GM21717 (cell line): ENCODE measurements at regions not wholly inside any gene's neighbourhood (a gene's known extent, or its start where the extent isn't known, plus 50 kb on each side); places are given as distances from the start of the nearest gene placed in this dataset.

Source experiments
- ATAC-seq: cut with Tn5 transposase; IDR thresholded peaks from one replicate; pipeline ENCODE4 v1.9.1; 2021; ENCODE audit warnings: mild to moderate bottlenecking, moderate library complexity; ENCODE audit not compliant: unreplicated experiment

DNA sequence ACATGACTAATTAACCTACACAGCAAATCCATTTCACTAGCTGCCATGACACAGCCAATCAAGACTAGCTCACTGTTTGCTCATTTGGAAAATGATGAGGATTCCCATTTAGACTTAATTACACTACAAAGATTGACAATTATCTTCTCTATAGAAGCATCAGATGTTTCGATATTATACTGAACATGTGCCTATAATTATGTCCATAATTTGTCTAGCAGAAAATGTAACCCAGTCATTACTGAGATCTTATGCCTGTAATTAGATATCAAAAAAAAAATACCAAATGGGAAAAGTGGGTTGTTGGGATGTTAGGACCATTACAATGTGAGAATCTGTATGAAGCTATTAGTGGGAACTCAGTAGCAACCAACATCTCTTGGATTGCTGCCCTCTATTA lies 344.2 kb upstream of the MCTP2 start:
- no peak for ATAC-seq

DNA sequence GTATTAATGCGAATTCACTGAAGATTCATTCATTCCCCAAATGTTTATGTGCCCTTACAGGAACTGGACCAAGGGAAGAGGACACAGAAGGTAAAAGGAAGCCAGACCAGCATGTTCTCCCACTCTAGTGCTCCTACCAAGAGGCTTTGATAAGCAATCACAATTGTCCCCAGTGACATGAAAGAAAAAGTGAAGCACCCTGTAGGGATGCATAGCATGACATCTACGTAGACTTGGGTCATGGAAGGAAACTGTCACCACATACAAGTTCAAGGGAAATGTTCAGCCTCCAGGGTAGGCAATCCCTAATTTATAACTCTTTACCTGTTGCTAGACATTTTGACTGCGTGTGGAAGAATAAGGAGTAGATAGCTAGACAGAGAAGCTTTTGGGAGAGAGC lies 348.6 kb upstream of the MCTP2 start:
- no peak for ATAC-seq

DNA sequence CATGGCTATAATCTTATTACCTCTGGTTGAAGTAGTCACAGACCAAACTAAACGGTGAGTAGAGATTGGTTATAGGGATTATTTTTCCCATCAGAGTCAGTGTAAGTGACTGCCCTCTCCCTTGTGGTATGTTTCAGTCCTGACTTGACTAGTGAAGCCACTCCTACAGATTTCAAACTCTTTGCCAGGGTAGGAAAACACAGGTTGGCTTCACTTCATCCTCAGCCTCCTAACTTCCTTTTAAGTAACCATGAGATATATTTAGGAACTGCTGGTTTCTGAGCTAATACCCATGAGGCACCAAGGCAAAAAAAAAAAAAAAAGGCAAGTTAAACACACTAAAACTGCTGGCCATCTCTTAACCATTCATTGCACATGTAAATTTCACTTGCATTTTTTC lies 349.2 kb upstream of the MCTP2 start:
- ATAC-seq, result no peak

DNA sequence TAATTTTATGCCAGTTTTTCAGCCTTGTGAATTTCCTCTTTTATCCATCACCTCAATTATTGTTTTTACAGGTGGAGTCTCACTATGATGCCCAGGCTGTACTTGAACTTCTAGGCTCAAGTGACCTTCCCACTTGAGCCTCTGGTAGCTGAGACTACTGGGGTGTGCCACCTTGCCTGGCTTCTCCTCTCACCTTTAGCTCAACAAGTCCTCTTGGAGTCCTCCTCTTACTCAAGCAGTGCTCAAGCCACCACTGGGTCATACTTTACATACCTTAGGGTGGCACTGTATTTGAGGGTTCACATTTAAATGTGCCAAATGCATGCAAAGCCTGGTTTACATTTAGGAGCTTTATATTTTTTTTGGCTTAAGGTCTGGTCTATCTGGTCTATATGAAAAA lies 350.1 kb upstream of the MCTP2 start:
- no peak for ATAC-seq

DNA sequence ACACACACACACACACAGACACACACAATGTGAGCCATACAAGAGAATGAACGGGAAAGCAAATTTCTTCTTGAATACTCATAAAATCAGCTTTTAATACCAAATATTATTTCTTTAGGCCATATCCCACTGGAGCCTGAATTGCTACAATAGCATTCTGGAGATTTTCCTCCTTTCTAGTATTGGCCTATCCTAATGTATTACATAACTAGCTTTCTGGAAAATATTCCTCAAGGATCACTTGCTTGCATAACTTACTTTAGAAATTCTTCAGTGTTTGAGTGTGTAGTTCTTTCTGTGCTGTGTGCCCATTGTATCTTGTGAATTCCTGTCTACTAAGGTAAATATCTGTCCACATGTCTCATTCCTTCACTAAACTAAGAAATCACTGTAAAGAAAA lies 351.0 kb upstream of the MCTP2 start:
- no peak for ATAC-seq

DNA sequence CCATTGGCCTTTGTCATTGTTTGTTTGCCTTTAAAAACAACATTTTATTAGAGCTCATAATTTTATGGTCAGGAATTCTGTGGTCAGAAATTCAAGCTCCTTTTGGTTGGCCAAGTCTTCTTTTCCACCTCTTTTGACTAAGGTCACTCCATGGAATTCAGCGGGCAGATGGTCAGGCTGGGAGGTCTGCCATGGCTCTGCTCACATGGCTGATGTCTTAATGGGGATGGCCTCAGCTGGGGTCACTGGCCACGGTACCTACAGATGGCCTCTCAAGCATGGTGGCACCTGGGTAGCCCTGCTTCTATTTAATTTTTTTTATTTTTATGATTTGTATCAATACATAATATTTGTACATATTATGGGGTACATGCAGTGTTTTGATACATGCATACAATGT lies 360.8 kb upstream of the MCTP2 start:
- no peak for ATAC-seq

DNA sequence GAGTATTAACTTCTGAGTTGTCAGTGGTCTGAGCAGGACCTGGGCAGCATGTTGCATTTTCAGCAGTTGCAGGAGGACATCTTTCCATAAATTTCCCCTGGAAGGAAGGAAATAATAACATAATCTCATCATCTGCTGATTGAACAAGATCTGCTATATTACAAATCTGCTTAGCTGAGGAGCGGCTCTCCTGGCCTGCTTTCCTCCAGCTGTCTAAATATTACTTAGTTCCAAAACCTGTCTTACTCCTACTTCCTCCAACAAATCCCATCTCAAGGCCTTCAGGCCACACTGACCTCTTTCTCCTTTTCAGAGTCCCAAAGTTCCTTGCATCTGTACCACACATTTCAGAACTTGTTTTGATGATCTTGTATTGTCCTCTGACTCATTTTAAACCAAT lies 364.4 kb upstream of the MCTP2 start:
- ATAC-seq, result no peak

DNA sequence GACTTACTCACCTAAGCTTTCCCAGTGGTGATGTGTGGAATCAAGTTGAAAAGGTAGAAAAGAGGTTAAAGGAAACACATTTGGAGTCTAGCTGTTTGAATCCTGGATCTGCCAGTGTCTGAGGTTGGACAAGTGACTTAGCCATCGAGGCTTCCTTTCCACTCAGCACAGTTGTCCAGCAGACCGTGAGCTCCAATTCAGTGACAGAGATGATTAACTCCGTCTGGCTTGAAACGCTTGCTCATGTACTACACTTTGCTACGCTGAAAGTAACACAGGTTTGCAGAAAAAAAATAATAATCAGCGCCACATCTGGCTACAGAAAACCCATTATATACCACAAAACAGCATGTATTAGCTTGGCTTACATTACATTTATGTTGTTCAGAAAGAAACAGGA lies 364.9 kb upstream of the MCTP2 start:
- ATAC-seq, result no peak

DNA sequence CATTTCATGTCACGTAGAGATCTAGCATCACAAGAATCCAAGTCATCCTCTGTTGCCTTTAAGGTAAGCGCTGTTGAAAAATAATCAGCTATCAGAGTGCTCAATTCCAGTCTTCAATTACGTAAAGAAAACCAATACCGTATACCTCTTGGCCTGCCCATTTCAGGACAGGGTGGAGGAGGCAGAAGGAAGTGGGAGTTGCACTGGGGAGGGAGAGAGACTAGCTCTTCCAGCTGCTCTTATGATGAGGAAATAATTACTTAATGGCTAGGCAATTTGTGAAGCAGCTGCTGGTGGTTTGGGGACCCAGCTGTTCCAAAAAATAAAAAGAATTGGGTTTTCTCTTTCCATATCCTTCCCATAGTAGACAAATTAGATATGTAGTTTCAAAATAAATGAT lies 365.8 kb upstream of the MCTP2 start:
- no peak for ATAC-seq

DNA sequence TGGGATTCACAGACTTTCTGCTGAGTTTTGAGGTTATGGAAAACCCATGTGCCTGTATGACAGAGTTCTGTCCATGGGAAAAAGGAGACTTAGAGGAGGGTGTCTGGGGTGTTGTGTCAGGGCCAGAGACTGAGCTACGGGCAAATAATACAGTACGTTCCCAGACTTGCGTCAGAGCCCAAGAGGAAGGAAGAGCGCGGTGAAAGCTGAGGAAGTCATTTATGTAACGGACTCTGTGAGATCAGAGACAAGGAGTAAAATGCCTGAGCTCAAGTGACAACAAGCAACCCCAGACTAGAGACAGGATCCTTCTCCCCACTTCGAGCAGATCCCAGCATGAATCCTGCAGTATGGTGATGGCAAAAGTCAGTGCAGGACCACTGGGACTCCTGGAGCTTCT lies 368.6 kb upstream of the MCTP2 start:
- no peak for ATAC-seq

DNA sequence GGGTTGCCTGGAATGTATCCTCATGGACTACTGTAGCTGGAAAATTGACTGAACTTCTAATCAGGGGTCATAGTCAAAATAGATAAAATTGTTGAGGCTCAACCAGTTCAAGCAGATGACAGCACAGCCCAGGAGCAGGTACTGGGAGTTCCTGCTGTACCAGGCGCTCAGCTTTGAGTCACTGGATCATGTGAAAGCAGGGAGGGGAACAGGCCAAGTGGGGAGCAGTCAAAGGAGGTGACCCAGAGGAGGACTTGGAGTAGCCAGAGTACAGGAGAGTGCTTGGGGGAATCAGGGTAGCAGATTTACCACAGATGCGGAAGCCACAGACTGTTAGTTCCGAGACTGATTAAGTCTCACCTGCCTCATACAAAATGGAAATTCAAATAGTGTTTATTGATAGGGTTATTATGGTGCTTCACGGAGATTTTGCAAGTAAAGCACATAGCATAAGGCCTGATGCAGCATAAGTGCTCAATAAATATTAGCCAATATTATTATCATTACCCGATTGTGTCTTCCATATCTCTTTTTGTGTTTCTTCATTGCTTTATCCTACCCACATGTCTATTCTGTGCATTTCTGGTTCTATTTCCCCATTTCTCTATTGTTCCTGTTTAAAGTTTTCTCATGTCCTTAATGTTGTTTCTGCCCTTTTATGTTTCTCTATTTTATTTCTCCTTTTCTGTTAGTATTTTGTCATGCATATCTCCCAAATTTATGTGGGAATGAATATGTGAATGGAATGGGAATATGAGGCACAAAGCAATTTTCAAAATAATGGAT lies 369.2 kb upstream of the MCTP2 start:
- no peak for ATAC-seq

DNA sequence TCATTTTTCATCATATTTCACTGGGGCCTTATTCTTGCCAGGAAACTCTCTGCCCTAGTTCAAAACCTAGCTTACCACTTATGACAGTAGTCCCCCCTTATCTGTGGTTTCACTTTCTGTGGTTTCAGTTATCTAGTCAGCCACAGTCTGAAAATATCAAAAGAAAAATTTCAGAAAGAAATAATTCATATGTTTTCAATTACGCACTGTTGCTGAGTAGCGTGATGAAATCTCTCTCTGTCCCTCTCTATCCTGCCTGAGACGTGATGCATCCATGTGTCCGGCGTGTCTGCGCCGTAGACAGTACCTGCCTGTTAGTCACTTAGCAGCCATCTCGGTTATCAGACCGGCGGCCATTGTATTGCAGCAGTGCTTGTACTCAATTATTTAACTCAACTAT lies 369.9 kb upstream of the MCTP2 start:
- ATAC-seq, result peak; percentile 87

DNA sequence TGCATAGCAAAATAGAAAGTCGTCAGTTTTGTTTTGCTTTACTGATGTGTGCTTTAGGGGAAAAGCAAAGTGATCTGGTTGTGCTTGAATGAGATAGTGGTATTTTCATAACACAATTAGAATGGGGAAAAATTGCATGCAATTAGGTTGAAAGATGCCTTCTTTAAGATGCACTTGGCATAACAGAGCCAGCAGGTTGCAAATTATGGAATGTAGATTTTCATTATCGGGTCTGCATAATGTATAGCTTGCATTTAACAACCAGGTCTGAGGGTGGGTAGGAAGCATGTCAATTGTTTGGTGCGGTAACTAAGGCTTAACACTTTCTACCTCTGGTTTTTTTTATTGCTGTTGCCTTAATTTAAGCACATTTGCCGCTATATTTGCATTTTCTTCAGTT lies 370.7 kb upstream of the MCTP2 start:
- ATAC-seq, result no peak

DNA sequence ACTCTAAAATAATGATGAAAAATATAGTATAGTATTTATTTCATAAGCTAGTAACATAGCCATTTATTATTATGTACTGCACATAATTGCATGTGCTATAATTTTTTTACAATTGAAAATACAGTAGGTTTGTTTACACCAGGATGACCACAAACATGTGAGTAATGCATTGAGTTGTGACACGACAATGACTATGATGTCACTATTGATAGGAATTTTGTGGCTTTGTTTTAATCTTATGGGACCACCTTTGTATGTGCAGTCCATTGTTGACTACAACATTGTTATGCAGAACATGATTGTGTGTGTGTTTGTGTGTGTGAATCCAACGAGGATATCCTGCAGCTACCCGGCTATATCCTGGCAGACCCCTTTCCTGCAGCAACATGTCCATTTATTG lies 372.2 kb upstream of the MCTP2 start:
- no peak for ATAC-seq

DNA sequence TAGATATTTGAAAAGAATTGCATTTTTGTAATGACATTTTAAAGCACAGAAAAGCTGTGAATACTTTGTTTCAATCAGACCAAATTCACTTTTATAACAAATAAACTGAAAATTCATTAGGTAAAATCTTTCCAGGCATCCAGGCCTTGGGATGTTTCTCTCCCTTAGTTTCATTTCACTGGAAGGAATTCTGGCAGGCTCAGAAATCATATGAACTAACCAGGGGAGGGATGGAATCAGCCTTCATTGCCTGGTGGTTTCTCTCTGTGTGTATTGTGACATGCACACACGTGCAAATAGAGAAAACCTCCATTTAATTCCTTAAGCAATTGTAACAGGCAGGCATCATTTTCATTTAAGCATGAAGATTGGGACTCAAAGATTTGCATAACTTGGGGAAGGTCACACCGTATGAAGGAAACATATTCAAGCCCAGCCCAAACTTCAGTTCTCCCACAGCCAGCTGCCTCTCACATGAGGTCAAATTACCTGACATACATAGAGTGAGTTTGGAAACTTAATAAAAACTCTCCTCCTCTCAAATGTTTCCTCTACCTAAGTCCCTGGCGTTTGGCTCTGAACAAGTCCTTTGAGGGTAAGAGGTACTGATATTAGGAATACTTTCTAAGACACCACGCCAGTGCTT lies 376.1 kb upstream of the MCTP2 start:
- ATAC-seq, result no peak

DNA sequence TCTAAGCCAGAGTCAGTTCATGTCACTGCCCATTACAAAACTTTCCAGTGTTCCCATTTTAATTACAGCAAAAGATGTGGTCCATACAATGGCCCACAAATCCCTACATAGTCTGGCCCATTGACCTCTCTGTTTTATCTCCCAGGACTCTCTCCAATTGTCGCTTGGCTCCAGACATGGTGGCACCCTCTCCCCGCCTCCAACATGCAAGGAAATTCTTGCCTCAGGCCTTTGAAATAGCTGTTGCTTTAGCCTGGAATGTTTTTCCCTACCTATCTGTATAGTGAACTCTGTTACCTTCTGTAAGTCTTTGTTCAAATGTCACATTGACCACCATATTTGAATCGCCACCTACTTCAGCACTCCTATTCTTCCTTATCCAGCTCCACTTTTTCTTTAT lies 377.3 kb upstream of the MCTP2 start:
- ATAC-seq, result no peak

DNA sequence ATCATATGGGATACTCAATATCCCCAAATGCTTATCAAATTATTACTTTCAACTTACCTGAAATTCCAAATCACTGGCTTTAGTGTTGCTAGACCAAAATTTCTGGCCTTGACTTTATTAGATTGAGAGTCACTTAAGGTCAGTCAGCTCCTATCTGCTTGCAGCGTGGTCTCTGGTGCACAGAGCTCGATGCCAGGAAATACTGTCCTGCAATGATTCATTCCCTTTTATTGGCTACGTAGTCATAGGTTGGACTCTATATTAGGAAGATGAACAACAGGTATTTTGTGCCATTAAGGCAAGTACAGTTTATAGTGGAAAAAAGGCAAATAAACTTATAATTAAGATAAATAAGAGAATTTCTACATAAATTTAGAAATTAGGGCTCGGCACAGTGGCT lies 378.6 kb upstream of the MCTP2 start:
- ATAC-seq, result no peak

DNA sequence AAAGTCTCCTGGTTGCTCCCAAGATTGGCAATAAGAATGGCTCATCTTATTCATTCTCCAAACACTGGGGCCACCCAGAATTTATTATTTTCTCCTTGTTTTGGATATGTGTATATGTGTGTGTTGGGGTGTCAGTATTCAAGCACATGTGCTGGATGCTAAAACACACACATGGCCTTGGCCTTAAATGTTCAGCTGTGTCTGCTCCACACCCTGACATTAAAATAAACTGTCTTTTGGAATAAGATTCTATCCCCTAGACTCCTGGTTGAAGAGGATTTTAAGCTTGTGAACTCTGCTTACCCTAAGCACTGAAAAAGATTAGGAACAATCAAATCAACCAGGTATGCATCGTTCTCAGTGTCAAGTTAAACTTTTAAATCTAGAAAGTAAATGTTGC lies 382.9 kb upstream of the MCTP2 start:
- ATAC-seq, result no peak

DNA sequence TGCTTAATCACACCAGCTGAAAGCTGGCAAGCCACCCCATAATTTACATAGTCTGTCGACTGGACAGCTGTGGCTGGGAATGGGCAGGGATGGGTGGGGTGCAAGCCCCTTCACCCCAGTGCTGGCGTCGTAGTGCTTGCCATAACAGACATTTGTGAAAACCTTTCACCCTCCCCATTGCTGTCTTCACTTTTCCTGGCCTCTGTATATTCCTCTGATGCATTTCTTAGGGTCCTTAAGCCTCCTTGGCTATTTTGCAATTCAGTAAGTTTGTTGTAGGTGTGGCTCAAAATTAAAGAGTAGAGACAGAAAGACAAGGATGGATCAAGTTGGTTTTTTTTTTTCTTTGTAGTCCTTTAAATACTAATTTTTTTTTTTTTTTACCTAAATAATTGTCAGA lies 383.3 kb upstream of the MCTP2 start:
- no peak for ATAC-seq

DNA sequence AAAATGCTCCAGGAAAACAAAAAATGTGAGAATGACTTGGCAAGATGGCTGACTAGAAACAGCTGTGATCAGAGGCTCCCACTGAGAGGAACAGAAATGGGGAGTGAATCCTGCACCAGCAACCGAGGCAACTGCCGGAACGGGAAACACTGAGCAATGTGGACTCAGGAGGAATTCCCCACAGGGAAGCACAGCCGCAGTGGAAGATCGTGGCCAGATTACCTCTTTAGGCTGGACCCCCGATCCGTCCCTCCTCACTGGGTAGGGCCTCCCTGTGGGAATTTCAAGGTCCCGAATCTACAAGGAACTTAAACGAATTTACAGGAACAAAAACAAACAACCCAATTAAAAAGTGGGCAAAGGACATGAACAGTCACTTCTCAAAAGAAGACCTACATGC lies 385.2 kb upstream of the MCTP2 start:
- no peak for ATAC-seq

DNA sequence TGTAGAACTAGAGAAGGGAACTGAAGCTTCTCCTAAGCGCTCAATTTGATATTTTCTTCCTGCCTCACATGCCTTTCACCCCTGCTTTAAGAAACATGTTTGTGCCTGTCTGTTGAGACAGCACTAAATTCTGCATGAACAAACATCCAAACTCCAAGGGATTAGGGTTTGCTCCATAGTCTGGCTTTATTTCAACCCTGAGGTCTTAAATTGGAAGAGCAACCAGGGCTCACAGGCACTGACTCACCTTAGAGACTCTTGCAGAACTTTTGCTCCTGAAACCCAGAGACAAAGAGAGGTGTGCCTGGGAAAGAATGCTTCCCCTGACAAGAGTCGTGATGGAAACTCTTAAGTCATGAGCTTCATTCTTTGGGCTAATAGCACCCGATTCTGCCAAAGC lies 393.9 kb upstream of the MCTP2 start:
- no peak for ATAC-seq

DNA sequence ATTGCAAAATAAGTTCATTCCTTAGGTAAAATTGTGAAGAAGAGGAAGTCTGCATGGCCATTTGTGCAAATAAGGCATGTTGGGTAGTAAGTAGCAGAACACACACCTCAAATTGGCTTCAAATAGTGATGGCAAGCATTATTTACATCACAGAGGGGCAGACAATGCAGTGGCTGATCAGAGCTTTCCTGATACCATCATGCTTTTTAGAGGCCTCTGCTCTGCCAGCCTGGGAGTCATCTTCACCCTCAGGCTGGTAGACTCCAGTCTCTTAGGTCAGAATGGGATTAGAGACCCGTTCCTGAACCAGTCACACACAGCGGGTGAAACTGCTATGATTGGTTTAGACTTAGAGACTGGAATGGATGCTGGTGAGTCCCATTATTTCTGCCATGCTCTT lies 396.0 kb upstream of the MCTP2 start:
- ATAC-seq, result no peak

DNA sequence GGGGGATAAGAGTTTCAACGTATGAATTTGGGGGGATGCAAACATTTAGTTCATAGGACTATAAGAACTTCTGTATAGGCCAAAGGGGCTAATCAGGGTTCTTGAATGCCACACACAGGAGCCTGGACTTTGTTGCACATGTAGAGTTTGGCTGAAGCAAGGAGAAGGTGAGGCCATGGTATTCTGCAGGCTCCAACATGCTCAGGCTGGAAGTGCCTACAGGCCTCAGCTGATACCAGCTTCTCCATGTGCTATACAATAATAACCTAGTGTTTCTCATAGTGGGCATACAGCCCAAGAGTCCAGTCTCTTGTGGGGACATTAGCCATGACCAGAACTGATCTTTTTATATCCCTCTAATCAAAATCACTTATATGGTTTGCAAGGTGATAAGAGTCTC lies 399.7 kb upstream of the MCTP2 start:
- ATAC-seq, result no peak
